Endothelial cell of umbilical vein (primary cell): ENCODE measurements at regions not wholly inside any gene's neighbourhood (a gene's known extent, or its start where the extent isn't known, plus 50 kb on each side); places are given as distances from the start of the nearest gene placed in this dataset.

Source experiments
- BruUV-seq: library from RNA; stranded (reverse); fragments of 400-500 nt; replicated peaks from 2 replicates; lab custom pipeline; 2021; lab: Mats Ljungman, UMichigan
- CTCF ChIA-PET: fragments of 300-600, 350-600 bp; sonication (Branson Sonifier 250); formaldehyde crosslinking; loops from one replicate; lab custom pipeline; 2021; ENCODE audit warnings: antibody characterized with exemption, inconsistent platforms; lab: Charles Lee
- POLR2A ChIA-PET: fragments of 300-600, 350-600 bp; sonication (Branson Sonifier 250); formaldehyde crosslinking; loops from one replicate; lab custom pipeline; 2021; ENCODE audit warnings: antibody characterized with exemption, inconsistent platforms; lab: Charles Lee
- DNase-seq: peaks from one replicate; pipeline ENCODE4 v3.0.0-alpha.2; 2011; ENCODE audit warnings: low read depth, low spot score
- FAIRE-seq: peaks from 2 replicates; lab custom pipeline; 2011; peaks lifted over from hg19 to GRCh38; lab: Jason Lieb, UNC
- H2AFZ ChIP-seq: 2 replicates; pipeline ENCODE4 v1.6.0; 2012; ENCODE audit warnings: low read depth, low read length, control low read depth, inconsistent platforms
- H3K27ac ChIP-seq: 2 replicates; pipeline ENCODE4 v1.5.1; 2011; ENCODE audit warnings: low read depth, mild to moderate bottlenecking, control low read depth, low read length, moderate library complexity; ENCODE audit not compliant: insufficient read depth
- H3K27me3 ChIP-seq, 2 experiments: 2 replicates each; pipeline versions ENCODE4 v1.6.0 to v1.6.1; 2011; ENCODE audit warnings: low read length in 2 of 2, mixed read lengths in 1 of 2; ENCODE audit not compliant: control insufficient read depth in 2 of 2, insufficient read depth in 2 of 2
- H3K36me3 ChIP-seq, 2 experiments: 2 replicates in 1 of 2; 3 replicates in 1 of 2; pipeline ENCODE4 v1.5.1; 2011; ENCODE audit warnings: low read length in 2 of 2, mild to moderate bottlenecking in 1 of 2, moderate library complexity in 1 of 2; ENCODE audit not compliant: control insufficient read depth in 2 of 2, insufficient read depth in 2 of 2; ENCODE audit errors: extremely low read depth in 1 of 2
- H3K4me1 ChIP-seq: 3 replicates; pipeline ENCODE4 v1.5.1; 2011; ENCODE audit warnings: mild to moderate bottlenecking, low read length; ENCODE audit not compliant: control insufficient read depth, insufficient read depth; ENCODE audit errors: extremely low read depth
- H3K4me2 ChIP-seq: 2 replicates; pipeline ENCODE4 v1.6.1; 2011; ENCODE audit warnings: low read length, control low read depth, mixed read lengths; ENCODE audit not compliant: insufficient read depth
- H3K4me3 ChIP-seq, 3 experiments: fragments of 200-600 bp in 1 of 3; sonication (generic), shearing (Covaris generic) in 1 of 3; replicated peaks in 1 of 3; 2 replicates each; pipeline ENCODE4 v1.5.1; 2011 to 2016; ENCODE audit warnings: control low read depth in 3 of 3, low read length in 3 of 3, mild to moderate bottlenecking in 2 of 3, inconsistent platforms in 1 of 3, low read depth in 1 of 3, moderate library complexity in 1 of 3; ENCODE audit not compliant: insufficient read depth in 1 of 3
- H3K79me2 ChIP-seq: 2 replicates; pipeline ENCODE4 v1.6.0; 2012; ENCODE audit warnings: low read length, inconsistent platforms; ENCODE audit not compliant: control insufficient read depth, insufficient read depth
- H3K9ac ChIP-seq: replicated peaks from 2 replicates; pipeline ENCODE3; 2011; ENCODE audit warnings: low read length, control low read depth; ENCODE audit not compliant: insufficient read depth; ENCODE audit errors: extremely low read depth
- H3K9me1 ChIP-seq: replicated peaks from 3 replicates; pipeline ENCODE4 v1.6.0; 2011; ENCODE audit warnings: mild to moderate bottlenecking, low read length; ENCODE audit not compliant: control insufficient read depth, insufficient read depth; ENCODE audit errors: extremely low read depth
- H3K9me3 ChIP-seq: replicated peaks from 2 replicates; pipeline ENCODE4 v1.5.1; 2012; ENCODE audit warnings: low read length, inconsistent platforms; ENCODE audit not compliant: control insufficient read depth, insufficient read depth
- H4K20me1 ChIP-seq: replicated peaks from 2 replicates; pipeline ENCODE3; 2011; ENCODE audit warnings: mild to moderate bottlenecking, low read length; ENCODE audit not compliant: control insufficient read depth, insufficient read depth; ENCODE audit errors: extremely low read depth
- EZH2 ChIP-seq: IDR thresholded peaks from 2 replicates; pipeline ENCODE4 v1.6.1; 2012; ENCODE audit warnings: borderline replicate concordance, low read depth, mild to moderate bottlenecking, moderate library complexity, low read length, inconsistent platforms; ENCODE audit not compliant: severe bottlenecking
- FOS ChIP-seq: IDR thresholded peaks from 2 replicates; pipeline ENCODE4 v1.6.1; 2011; ENCODE audit warnings: mild to moderate bottlenecking, low read length, moderate library complexity, borderline replicate concordance; ENCODE audit not compliant: insufficient read depth
- GATA2 ChIP-seq: IDR thresholded peaks from 2 replicates; pipeline ENCODE4 v1.7.0; 2011; ENCODE audit warnings: low read depth, mild to moderate bottlenecking, moderate library complexity, mixed read lengths, low read length; ENCODE audit not compliant: insufficient read length, insufficient read depth
- JUN ChIP-seq: IDR thresholded peaks from 2 replicates; pipeline ENCODE4 v1.6.1; 2011; ENCODE audit warnings: borderline replicate concordance, low read depth; ENCODE audit not compliant: insufficient read length, insufficient read depth
- MYC ChIP-seq: IDR thresholded peaks from one replicate; pipeline ENCODE4 v1.6.1; 2011; ENCODE audit warnings: mild to moderate bottlenecking, low read depth, low read length
- POLR2A ChIP-seq: IDR thresholded peaks from 2 replicates; pipeline ENCODE4 v1.6.1; 2012; ENCODE audit warnings: low read depth, mild to moderate bottlenecking, control low read depth, low read length
- POLR2AphosphoS5 ChIP-seq: IDR thresholded peaks from 2 replicates; pipeline ENCODE4 v1.6.1; 2012; ENCODE audit warnings: low read depth, mild to moderate bottlenecking, control low read depth, low read length, moderate library complexity; ENCODE audit not compliant: insufficient read depth
- dilution Hi-C: fragments of 300-500 bp; cut with MboI; formaldehyde crosslinking; loops from one replicate; pipeline ENCODE4 v1.15.0; 2019; ENCODE audit warnings: low sequenced_read_pairs; ENCODE audit not compliant: extremely low pct_ligation_motif_present
- intact Hi-C: fragments of 100-400 bp; cut with micrococcal nuclease; formaldehyde crosslinking; loops from one replicate; pipeline ENCODE4 v1.10.0; 2022
- TF ChIP-seq, protein P1 (sequence below): IDR thresholded peaks from 2 replicates; pipeline ENCODE4 v1.6.1; 2011; ENCODE audit not compliant: insufficient read depth, insufficient read length
- TF ChIP-seq, protein P2 (sequence below), 2 donors: IDR thresholded peaks; 1 replicate in 1 of 2; 2 replicates in 1 of 2; pipeline ENCODE4 v1.5.1; 2011; ENCODE audit warnings: low read length in 2 of 2, mild to moderate bottlenecking in 2 of 2, moderate library complexity in 2 of 2, control low read depth in 1 of 2, inconsistent platforms in 1 of 2, low read depth in 1 of 2; ENCODE audit not compliant: insufficient read depth in 1 of 2; ENCODE audit errors: extremely low read depth in 1 of 2

DNA sequence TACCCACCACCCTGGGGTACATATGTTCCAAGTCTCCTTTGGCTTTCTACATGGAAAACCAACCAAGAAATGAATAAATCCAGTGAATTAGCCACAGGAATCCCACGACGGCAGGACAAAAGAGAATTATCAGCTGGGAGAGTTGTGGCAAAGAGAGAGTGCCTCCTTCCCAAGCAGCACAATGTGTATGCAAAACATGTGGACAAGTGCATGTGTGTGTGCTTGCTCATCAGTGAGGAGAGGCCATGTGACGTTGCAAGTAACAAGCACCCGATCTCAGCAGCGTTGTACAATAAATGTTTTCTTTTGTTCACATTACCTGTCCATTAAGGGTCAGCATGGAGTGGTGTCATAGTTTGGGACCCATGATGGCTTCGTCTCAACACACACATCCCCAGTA lies 50.0 kb upstream of the EMX2 start:
- FAIRE-seq (no peak), DNase-seq (no peak)
- no TSS peak for BruUV-seq
- dilution Hi-C loops (no loop called here), intact Hi-C loops (loop anchor here (10.0 kb wide), 1 partner anchor 242 kb away; no protein-coding TSS in a partner anchor)
- ChIA-PET POLR2A (no interaction called here), CTCF (interaction anchor here (5.1 kb wide), 1 partner anchor 50 kb away, joined by 29 read pairs; no protein-coding TSS in a partner anchor)
- Histone ChIP-seq H3K36me3 (no peaks in the 10 kb centered on the region), H2AFZ (no peak overlapping the region), H3K4me3 (no peak overlapping the region), H4K20me1 (no peaks in the 10 kb centered on the region), H3K9ac (no peak overlapping the region), H3K27ac (no peak overlapping the region), H3K27me3 (peaks cover 13% of the 10 kb centered on the region in 2 experiments), H3K9me3 (no peaks in the 10 kb centered on the region), H3K4me2 (no peak overlapping the region), H3K79me2 (no peaks in the 10 kb centered on the region), H3K9me1 (no peaks in the 10 kb centered on the region), H3K4me1 (no peaks in the 10 kb centered on the region)
- TF ChIP-seq, protein P1, sequence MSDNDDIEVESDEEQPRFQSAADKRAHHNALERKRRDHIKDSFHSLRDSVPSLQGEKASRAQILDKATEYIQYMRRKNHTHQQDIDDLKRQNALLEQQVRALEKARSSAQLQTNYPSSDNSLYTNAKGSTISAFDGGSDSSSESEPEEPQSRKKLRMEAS, result no peak
- TF ChIP-seq JUN (no peak), POLR2AphosphoS5 (no peak), GATA2 (no peak), FOS (no peak), MYC (no peak)

DNA sequence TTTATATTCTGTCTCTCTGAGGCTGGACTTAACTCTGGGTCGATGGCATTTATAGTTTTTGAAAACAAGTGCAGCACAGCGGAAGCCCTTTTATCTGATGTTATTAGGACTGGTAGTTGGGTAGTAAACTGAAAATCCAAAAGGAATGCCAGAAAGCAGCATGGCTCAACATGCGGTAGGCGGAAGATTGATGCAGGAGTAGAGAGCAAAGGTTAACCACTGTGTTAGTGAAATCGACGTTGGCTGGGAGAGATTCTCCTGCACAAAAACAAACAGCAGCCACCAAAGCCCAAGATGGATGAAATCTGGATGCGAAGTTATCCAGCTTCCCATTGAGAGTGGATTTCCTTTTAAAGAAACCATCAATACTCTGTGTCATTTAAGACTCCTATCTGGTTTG lies 54.5 kb upstream of the EMX2 start:
- Histone ChIP-seq H3K9me3 (no peaks in the 10 kb centered on the region), H3K36me3 (no peaks in the 10 kb centered on the region), H3K27ac (no peak overlapping the region), H2AFZ (no peak overlapping the region), H3K4me3 (no peak overlapping the region), H3K9ac (no peak overlapping the region), H3K4me1 (no peaks in the 10 kb centered on the region), H3K27me3 (peaks cover 0 to 10% of the 10 kb centered on the region in 2 experiments), H3K4me2 (no peak overlapping the region), H3K9me1 (no peaks in the 10 kb centered on the region), H3K79me2 (no peaks in the 10 kb centered on the region), H4K20me1 (no peaks in the 10 kb centered on the region)
- TF ChIP-seq JUN (no peak), EZH2 (no peak), GATA2 (no peak), POLR2AphosphoS5 (no peak), POLR2A (no peak), MYC (no peak), FOS (no peak)
- TF ChIP-seq, protein P1, result no peak
- TF ChIP-seq, protein P2, sequence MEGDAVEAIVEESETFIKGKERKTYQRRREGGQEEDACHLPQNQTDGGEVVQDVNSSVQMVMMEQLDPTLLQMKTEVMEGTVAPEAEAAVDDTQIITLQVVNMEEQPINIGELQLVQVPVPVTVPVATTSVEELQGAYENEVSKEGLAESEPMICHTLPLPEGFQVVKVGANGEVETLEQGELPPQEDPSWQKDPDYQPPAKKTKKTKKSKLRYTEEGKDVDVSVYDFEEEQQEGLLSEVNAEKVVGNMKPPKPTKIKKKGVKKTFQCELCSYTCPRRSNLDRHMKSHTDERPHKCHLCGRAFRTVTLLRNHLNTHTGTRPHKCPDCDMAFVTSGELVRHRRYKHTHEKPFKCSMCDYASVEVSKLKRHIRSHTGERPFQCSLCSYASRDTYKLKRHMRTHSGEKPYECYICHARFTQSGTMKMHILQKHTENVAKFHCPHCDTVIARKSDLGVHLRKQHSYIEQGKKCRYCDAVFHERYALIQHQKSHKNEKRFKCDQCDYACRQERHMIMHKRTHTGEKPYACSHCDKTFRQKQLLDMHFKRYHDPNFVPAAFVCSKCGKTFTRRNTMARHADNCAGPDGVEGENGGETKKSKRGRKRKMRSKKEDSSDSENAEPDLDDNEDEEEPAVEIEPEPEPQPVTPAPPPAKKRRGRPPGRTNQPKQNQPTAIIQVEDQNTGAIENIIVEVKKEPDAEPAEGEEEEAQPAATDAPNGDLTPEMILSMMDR (IDR thresholded peaks at IDR 0.05; ENCODE audit: extremely low read depth in 1 of 2, insufficient read depth in 1 of 2, low read depth in 1 of 2, low read length in 2 of 2), result no peak
- dilution Hi-C loops (no loop called here), intact Hi-C loops (no loop called here)
- DNase-seq, result no peak
- no peak for FAIRE-seq
- no TSS peak for BruUV-seq
- ChIA-PET POLR2A (no interaction called here), CTCF (interaction anchor here (0.7 to 5.1 kb wide), 2 partner anchors 8 to 45 kb away, joined by 3 to 29 read pairs; no protein-coding TSS in a partner anchor)
